ENCODE measurements at regions not wholly inside any gene's neighbourhood (a gene's known extent, or its start where the extent isn't known, plus 50 kb on each side); places are given as distances from the start of the nearest gene placed in this dataset.

DNA sequence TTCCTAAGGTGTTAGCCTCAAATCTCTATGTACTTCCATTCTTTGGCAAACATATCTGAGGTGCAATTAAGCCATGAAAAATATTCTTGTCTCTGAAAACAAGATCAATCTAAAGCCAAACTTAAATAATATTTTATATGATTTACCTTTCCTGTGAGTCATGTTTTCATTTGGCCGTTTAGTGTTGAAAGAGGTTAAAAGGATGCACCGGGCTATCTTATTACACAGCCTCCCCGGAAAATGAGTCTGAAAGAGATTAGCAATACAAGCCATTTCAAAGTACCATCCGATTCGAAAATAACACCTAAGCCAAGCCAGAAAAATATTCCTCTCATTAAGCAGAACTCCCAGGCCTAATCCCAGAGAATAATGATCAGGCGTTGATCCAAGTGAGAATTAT, 161.5 kb upstream of the EPHA5 start:
- H3K27ac ChIP-seq = no peak overlapping the region
- intact Hi-C loops (cut with DNase I; ENCODE audit: low total_unique reads) = loop anchor here (10.0 kb wide), 1 partner anchor 137 kb away; no protein-coding TSS in a partner anchor
- no peaks in the 10 kb centered on the region for H3K4me1 ChIP-seq
- no peaks in the 10 kb centered on the region for H3K27me3 ChIP-seq
- H3K36me3 ChIP-seq = no peaks in the 10 kb centered on the region
- no peak overlapping the region for H3K4me3 ChIP-seq
- H3K9me3 ChIP-seq = no peaks in the 10 kb centered on the region
- TF ChIP-seq POLR2A (IDR thresholded peaks at IDR 0.05) (no peak), POLR2AphosphoS5 (IDR thresholded peaks at IDR 0.05) (no peak)
- TF ChIP-seq, protein P1, sequence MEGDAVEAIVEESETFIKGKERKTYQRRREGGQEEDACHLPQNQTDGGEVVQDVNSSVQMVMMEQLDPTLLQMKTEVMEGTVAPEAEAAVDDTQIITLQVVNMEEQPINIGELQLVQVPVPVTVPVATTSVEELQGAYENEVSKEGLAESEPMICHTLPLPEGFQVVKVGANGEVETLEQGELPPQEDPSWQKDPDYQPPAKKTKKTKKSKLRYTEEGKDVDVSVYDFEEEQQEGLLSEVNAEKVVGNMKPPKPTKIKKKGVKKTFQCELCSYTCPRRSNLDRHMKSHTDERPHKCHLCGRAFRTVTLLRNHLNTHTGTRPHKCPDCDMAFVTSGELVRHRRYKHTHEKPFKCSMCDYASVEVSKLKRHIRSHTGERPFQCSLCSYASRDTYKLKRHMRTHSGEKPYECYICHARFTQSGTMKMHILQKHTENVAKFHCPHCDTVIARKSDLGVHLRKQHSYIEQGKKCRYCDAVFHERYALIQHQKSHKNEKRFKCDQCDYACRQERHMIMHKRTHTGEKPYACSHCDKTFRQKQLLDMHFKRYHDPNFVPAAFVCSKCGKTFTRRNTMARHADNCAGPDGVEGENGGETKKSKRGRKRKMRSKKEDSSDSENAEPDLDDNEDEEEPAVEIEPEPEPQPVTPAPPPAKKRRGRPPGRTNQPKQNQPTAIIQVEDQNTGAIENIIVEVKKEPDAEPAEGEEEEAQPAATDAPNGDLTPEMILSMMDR (IDR thresholded peaks at IDR 0.05) = no peak
- no peak for DNase-seq (ENCODE audit: low spot score in 2 of 2)

DNA sequence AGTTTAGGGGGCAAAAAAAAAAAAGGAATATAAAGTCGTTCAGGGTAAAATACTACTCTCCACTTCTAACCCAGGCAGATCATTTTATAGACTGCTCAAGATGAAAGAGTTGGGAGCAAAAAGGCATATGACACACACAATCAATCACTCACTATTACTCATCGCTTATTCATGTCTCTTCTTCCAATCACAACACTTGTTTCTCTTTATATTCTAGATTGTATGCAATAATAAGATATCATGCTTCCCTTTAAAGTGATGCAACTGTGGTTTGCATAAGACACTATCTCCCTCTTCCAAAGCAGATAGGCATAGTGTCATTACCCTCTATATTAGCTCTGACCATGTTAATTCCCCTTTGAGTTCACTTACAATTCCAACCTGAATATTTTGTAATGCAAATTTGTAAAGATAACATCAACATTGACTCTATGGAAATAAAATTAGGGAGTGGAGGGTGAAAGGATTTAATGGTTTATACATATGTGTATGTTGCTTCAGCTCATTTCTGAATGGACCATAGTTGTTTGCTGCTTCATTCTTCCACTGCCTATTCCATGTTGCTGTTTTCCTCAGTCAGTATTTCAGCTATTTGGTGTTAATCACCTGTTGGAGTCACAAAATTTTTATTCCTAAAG, 154.9 kb upstream of the EPHA5 start:
- TF ChIP-seq POLR2AphosphoS5 (IDR thresholded peaks at IDR 0.05) (no peak), POLR2A (IDR thresholded peaks at IDR 0.05) (no peak)
- TF ChIP-seq, protein P1 (IDR thresholded peaks at IDR 0.05) = no peak
- H3K36me3 ChIP-seq = no peaks in the 10 kb centered on the region
- H3K4me1 ChIP-seq = no peaks in the 10 kb centered on the region
- no peak overlapping the region for H3K4me3 ChIP-seq
- intact Hi-C loops (cut with DNase I; ENCODE audit: low total_unique reads) = no loop called here
- no peaks in the 10 kb centered on the region for H3K27me3 ChIP-seq
- no peak for DNase-seq (ENCODE audit: low spot score in 2 of 2)
- no peak overlapping the region for H3K27ac ChIP-seq
- H3K9me3 ChIP-seq = peaks cover 0 to 11% of the 10 kb centered on the region in 2 donors

DNA sequence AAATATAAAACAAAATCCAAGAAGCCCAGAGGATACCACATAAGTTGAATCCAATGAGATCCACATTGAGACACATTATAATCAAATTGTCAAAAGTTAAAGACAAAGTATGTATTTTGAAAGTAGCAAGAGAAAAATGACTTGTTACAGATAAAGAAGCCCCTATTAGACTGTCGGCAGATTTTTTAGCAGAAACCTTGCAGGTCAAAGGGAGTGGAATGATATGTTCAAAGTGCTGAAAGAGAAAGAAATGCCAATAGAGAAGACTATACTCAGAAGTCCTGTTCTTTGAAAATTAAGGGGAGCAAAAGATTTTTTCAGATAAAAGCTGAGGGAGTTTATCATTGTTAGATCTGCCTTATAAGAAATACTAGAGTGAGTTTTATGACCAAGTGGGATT, 148.9 kb upstream of the EPHA5 start:
- H3K4me1 ChIP-seq = no peaks in the 10 kb centered on the region
- H3K27ac ChIP-seq = no peak overlapping the region
- H3K4me3 ChIP-seq = no peak overlapping the region
- DNase-seq (ENCODE audit: low spot score in 2 of 2) = no peak
- peaks cover 5 to 27% of the 10 kb centered on the region in 2 donors for H3K9me3 ChIP-seq
- TF ChIP-seq POLR2AphosphoS5 (IDR thresholded peaks at IDR 0.05) = no peak
- H3K36me3 ChIP-seq = no peaks in the 10 kb centered on the region
- intact Hi-C loops (cut with DNase I; ENCODE audit: low total_unique reads) = no loop called here
- H3K27me3 ChIP-seq = no peaks in the 10 kb centered on the region

DNA sequence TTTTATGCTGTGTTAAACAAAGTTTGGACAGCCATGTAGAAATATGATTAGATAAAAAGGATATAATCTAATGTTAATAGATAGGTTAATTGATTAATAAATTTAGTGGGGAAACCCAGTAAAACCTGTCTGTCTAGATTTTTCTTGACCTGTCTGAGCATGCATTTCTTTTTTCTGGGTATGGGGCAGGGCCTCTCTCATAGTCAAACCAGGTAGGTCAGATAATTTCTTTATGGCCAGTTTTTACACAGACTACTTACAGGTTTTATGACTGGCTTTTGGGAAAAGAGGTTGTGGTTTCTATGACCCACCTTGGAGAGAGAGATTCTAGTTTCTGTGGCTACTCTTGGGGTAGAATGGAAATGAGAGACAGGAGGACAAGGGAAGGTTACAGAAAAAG, 135.6 kb upstream of the EPHA5 start:
- H3K27me3 ChIP-seq = no peaks in the 10 kb centered on the region

DNA sequence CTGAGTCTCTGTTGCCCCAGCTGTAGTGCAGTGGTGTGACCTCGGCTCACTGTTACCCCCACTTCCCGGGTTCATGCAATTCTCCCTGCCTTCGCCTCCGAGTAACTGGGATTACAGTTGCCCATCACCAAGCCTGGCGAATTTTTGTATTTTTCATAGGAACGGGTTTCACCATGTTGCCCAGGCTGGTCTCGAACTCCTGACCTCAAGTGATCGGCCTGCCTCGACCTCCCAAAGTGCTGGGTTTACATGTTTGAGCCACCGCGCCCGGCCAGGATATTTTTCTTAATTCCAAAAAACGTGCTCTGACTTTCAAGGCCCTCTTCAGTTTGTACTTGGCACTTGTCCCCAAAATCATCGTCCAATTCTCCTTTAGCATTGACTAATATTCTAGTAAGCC, 129.2 kb upstream of the EPHA5 start:
- H3K36me3 ChIP-seq = no peaks in the 10 kb centered on the region
- DNase-seq (ENCODE audit: low spot score in 2 of 2) = no peak
- TF ChIP-seq, protein P1 (IDR thresholded peaks at IDR 0.05) = no peak
- TF ChIP-seq POLR2AphosphoS5 (IDR thresholded peaks at IDR 0.05) = no peak
- no peak for TF ChIP-seq POLR2A (IDR thresholded peaks at IDR 0.05)
- no peaks in the 10 kb centered on the region for H3K27me3 ChIP-seq
- H3K4me1 ChIP-seq = no peaks in the 10 kb centered on the region
- H3K27ac ChIP-seq = no peak overlapping the region
- H3K4me3 ChIP-seq = no peak overlapping the region
- H3K9me3 ChIP-seq = no peaks in the 10 kb centered on the region
- intact Hi-C loops (cut with DNase I; ENCODE audit: low total_unique reads) = loop anchor here (10.0 kb wide), 1 partner anchor 1405 kb away; no protein-coding TSS in a partner anchor

More for the DNA sequence above, 135.6 kb upstream of the EPHA5 start:
- Histone ChIP-seq H3K36me3 (no peaks in the 10 kb centered on the region), H3K27ac (no peak overlapping the region), H3K4me1 (no peaks in the 10 kb centered on the region), H3K9me3 (no peaks in the 10 kb centered on the region), H3K4me3 (no peak overlapping the region)
- DNase-seq (ENCODE audit: low spot score in 2 of 2) = no peak
- intact Hi-C loops (cut with DNase I; ENCODE audit: low total_unique reads) = no loop called here
- TF ChIP-seq POLR2AphosphoS5 (IDR thresholded peaks at IDR 0.05) (no peak), POLR2A (IDR thresholded peaks at IDR 0.05) (no peak)
- TF ChIP-seq, protein P1 (IDR thresholded peaks at IDR 0.05) = no peak

Data from breast epithelium (tissue), 4 donors.